Panc1 (cell line): ENCODE measurements at regions not wholly inside any gene's neighbourhood (a gene's known extent, or its start where the extent isn't known, plus 50 kb on each side); places are given as distances from the start of the nearest gene placed in this dataset.
"Not testable (repeated sequence)": the region's sequence is repeated elsewhere in the genome, so short reads cannot be mapped to it uniquely, and the experiment has no call there.

Experiments
- ATAC-seq: fragments of 200-7000 bp; cut with Tn5 transposase; 2 replicates; pipeline ENCODE4 v1.9.1; 2020; ENCODE audit warnings: mild to moderate bottlenecking, moderate library complexity
- BruUV-seq: library from RNA; stranded (reverse); fragments of 400-500 nt; replicated peaks from 2 replicates; lab custom pipeline; 2021; lab: Mats Ljungman, UMichigan
- CTCF ChIA-PET: fragments of 300-600 bp; sonication (Branson Sonifier 250); formaldehyde crosslinking; loops from one replicate; lab custom pipeline; 2022; ENCODE audit warnings: antibody characterized with exemption; lab: Charles Lee
- POLR2A ChIA-PET: fragments of 300-600 bp; sonication (Branson Sonifier 250); formaldehyde crosslinking; loops from one replicate; lab custom pipeline; 2022; ENCODE audit warnings: antibody characterized with exemption; lab: Charles Lee
- DNase-seq: peaks from one replicate; pipeline ENCODE4 v3.0.0-alpha.2; 2010; ENCODE audit warnings: low read depth, low spot score
- H3K27ac ChIP-seq: 2 replicates; pipeline ENCODE4 v1.5.1; 2011; ENCODE audit warnings: mild to moderate bottlenecking, low read length, inconsistent platforms
- H3K27me3 ChIP-seq: fragments of 200-500 bp; sonication (Bioruptor generic); 2 replicates; pipeline ENCODE4 v1.6.0; 2014; ENCODE audit warnings: low read length, inconsistent platforms; ENCODE audit not compliant: control insufficient read depth, insufficient read depth
- H3K36me3 ChIP-seq: fragments of 200-500 bp; sonication (Bioruptor generic); 2 replicates; pipeline ENCODE4 v1.5.1; 2014; ENCODE audit warnings: inconsistent platforms, mild to moderate bottlenecking, low read length, moderate library complexity; ENCODE audit not compliant: control insufficient read depth, insufficient read depth
- H3K4me1 ChIP-seq: 2 replicates; pipeline ENCODE4 v1.5.1; 2011; ENCODE audit warnings: inconsistent platforms, mild to moderate bottlenecking, low read length, moderate library complexity; ENCODE audit not compliant: control insufficient read depth, insufficient read depth
- H3K4me3 ChIP-seq, 2 experiments: 2 replicates each; pipeline ENCODE4 v1.5.1; 2011 to 2012; ENCODE audit warnings: low read depth in 2 of 2, low read length in 2 of 2, mild to moderate bottlenecking in 2 of 2, inconsistent platforms in 1 of 2, moderate library complexity in 1 of 2
- H3K9me3 ChIP-seq: fragments of 200-500 bp; sonication (Bioruptor generic); 2 replicates; pipeline ENCODE4 v1.5.1; 2014; ENCODE audit warnings: low read depth, mild to moderate bottlenecking, inconsistent platforms, low read length, moderate library complexity; ENCODE audit not compliant: control insufficient read depth, insufficient read depth
- in situ Hi-C: cut with HindIII; loops from 2 replicates; pipeline ENCODE4 v1.10.0; 2016; ENCODE audit warnings: low sequenced_read_pairs, low pct_unique_long_range_greater_than_20kb
- intact Hi-C: fragments of 100-400 bp; cut with micrococcal nuclease; formaldehyde crosslinking; loops from one replicate; pipeline ENCODE4 v1.10.0; 2022; ENCODE audit not compliant: unreplicated experiment
- TF ChIP-seq, protein P1 (sequence below): fragments of 450-650 bp; IDR thresholded peaks from 2 replicates; pipeline ENCODE4 v1.5.1; 2017; ENCODE audit warnings: mild to moderate bottlenecking

DNA sequence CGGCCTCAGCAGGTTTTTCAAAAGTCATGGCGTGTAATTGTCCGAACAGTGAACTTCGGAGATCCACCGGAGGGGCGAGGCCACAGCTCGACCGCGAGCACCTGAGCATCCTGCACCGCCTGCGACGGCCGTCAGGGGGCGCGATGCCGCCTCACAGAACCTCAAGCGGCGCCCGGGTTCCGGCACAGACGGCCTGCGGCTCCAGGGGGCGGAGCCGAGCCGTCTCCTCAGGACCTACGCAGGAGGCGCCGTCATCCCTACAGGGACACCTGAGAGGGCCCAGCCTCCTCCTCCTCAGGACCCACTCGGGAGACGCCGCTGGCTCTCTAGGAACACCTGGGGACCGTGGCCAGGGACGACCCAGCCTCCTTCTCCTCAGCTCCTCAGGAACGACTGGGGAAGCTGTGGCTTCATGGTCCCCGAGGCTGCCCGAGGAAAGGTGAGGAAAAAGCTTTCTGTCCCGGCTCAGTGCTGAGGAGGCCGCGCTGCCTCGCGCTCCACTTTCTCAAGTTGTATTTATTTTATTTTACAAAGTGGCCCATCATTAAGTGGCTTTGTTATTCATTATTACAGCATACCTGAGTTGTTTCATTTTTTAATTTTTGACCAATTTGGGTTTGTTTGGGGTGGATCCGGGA is 197.3 kb downstream of the LMLN start:
- H3K4me1 ChIP-seq, in situ Hi-C loops, H3K27ac ChIP-seq, DNase-seq, CTCF ChIA-PET, BruUV-seq, H3K9me3 ChIP-seq, POLR2A ChIA-PET, H3K27me3 ChIP-seq, intact Hi-C loops, H3K36me3 ChIP-seq: not testable (repeated sequence)
- H3K4me3 ChIP-seq, result 0 out of 4 replicates have a peak overlapping the region, but pooled peaks of 1 of the 2 experiments have one; percentile 11
- ATAC-seq, result peak; percentile 97

DNA sequence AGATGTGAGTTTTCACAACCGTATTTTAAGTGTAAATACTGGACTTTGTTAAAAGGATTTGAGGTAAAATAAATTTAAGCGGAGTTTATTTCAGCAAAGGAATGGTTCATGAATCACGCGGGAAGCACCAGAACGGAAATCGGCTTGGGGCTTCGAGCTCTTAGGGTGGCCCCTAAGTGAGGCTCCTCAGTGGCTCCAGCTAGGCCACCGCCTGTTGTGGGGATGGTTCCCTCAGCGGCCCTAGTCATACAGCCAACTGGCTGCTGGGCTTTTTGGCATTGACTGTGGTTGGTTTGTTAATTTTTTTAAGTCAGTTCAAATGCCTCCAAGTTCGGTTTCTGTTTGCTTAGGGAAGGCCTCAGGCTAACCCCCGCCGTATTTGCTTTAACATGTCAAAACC is 198.0 kb downstream of the LMLN start:
- BruUV-seq, result TSS peak; percentile 95
- DNase-seq, POLR2A ChIA-PET, H3K4me1 ChIP-seq, H3K27ac ChIP-seq, intact Hi-C loops, in situ Hi-C loops, H3K36me3 ChIP-seq, H3K9me3 ChIP-seq, CTCF ChIA-PET, H3K27me3 ChIP-seq: not testable (repeated sequence)
- peak overlapping the region; percentile 11 to 27; a peak in 2 of 4 replicates for H3K4me3 ChIP-seq
- peak; percentile 52 for ATAC-seq

DNA sequence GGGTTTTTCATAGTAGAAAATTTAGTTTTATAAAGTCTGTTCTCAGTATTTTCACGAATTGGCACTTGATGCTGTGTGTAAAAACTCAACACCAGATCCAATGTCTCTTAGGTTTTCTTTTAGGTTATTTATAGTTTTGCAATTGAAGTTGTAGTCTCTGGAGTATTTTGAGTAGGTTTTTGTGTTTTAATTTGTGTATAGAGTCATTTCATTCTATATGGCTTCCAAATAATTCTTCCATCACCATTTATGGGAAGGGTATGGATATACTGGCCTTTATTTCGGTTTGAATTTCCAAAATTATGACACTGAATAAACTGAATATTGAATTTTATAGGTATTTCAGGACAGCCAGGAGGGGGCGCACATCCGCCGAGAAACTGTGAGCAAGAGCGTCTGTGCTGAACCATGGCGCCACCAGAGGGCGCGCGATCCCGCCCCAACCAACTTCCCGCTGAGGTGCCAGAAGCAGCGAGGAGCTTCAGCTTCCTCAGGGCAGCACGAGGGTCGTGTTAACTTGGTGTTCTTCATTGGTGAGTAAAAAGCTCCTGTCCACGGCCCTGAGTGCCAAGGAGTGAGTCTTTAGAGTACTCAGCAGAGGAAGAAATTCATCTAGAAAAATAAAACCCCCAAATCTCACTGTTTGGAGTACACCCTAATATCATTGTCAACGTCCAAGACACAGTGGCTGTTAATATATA is 207.5 kb downstream of the LMLN start:
- BruUV-seq, H3K27me3 ChIP-seq, H3K9me3 ChIP-seq, H3K27ac ChIP-seq, H3K4me1 ChIP-seq, H3K4me3 ChIP-seq, H3K36me3 ChIP-seq, ATAC-seq, POLR2A ChIA-PET, in situ Hi-C loops, CTCF ChIA-PET, intact Hi-C loops: not testable (repeated sequence)
- TF ChIP-seq, protein P1, sequence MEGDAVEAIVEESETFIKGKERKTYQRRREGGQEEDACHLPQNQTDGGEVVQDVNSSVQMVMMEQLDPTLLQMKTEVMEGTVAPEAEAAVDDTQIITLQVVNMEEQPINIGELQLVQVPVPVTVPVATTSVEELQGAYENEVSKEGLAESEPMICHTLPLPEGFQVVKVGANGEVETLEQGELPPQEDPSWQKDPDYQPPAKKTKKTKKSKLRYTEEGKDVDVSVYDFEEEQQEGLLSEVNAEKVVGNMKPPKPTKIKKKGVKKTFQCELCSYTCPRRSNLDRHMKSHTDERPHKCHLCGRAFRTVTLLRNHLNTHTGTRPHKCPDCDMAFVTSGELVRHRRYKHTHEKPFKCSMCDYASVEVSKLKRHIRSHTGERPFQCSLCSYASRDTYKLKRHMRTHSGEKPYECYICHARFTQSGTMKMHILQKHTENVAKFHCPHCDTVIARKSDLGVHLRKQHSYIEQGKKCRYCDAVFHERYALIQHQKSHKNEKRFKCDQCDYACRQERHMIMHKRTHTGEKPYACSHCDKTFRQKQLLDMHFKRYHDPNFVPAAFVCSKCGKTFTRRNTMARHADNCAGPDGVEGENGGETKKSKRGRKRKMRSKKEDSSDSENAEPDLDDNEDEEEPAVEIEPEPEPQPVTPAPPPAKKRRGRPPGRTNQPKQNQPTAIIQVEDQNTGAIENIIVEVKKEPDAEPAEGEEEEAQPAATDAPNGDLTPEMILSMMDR, result peak; percentile 98
- DNase-seq, result peak; percentile 30

- CTCF ChIA-PET, H3K4me1 ChIP-seq, BruUV-seq, H3K36me3 ChIP-seq, in situ Hi-C loops, ATAC-seq, H3K27me3 ChIP-seq, H3K4me3 ChIP-seq, intact Hi-C loops, H3K27ac ChIP-seq, POLR2A ChIA-PET, H3K9me3 ChIP-seq, DNase-seq: not testable (repeated sequence)
These were observed 210.8 kb downstream of the LMLN start for GRCh38 chr3:198170781-198171180.

DNA sequence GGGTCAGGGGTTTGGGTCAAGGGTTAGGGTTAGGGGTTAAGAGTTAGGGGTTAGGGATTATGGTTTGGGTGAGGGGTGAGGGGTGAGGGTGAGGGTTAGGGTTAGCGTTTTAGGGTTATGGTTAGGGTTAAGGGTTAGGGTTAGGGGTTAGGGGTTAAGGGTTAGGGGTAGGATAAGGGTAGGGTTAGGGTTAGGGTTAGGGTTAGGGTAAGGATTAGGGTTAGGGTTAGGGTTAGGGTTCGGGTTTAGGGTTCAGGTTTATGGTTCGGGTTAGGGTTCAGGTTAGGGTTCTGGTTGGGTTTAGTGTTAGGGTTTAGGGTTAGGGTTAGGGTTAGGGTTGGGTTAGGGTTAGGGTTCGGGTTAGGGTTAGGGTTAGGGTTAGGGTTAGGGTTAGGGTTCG is 213.1 kb downstream of the LMLN start:
- in situ Hi-C loops, H3K27me3 ChIP-seq, H3K27ac ChIP-seq, DNase-seq, H3K4me3 ChIP-seq, BruUV-seq, intact Hi-C loops, POLR2A ChIA-PET, H3K4me1 ChIP-seq, ATAC-seq, H3K36me3 ChIP-seq, CTCF ChIA-PET, H3K9me3 ChIP-seq: not testable (repeated sequence)

GRCh38 chr3:198173929-198174574 is 214.0 kb downstream of the LMLN start:
- H3K9me3 ChIP-seq, CTCF ChIA-PET, intact Hi-C loops, BruUV-seq, H3K36me3 ChIP-seq, in situ Hi-C loops, DNase-seq, H3K4me1 ChIP-seq, H3K27ac ChIP-seq, ATAC-seq, H3K27me3 ChIP-seq, H3K4me3 ChIP-seq, POLR2A ChIA-PET: not testable (repeated sequence)
